Glomerular visceral epithelial cell (primary cell): ENCODE measurements at regions not wholly inside any gene's neighbourhood (a gene's known extent, or its start where the extent isn't known, plus 50 kb on each side); places are given as distances from the start of the nearest gene placed in this dataset.
"Not testable (repeated sequence)": the region's sequence is repeated elsewhere in the genome, so short reads cannot be mapped to it uniquely, and the experiment has no call there.

ENCODE experiments used
- DNase-seq: peaks from one replicate; pipeline ENCODE4 v3.0.0-alpha.2; 2016; ENCODE audit errors: extremely low spot score

DNA sequence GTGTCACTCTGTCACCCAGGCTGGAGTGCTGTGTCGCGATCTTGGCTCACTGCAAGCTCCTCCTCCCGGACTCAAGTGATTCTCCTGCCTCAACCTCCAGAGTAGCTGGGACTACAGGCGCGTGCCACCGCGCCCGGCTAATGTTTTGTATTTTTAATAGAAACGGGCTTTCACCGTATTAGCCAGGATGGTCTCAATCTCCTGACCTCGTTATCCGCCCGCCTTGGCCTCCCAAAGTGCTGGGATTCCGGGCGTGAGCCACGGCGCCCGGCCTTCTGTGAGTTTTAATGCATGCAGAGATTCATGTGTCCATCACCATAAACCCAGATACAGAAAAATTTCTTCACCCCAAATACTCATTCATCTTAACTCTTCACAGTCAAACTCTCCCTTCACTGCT, 1046.7 kb downstream of the CDH9 start:
- DNase-seq: no peak

DNA sequence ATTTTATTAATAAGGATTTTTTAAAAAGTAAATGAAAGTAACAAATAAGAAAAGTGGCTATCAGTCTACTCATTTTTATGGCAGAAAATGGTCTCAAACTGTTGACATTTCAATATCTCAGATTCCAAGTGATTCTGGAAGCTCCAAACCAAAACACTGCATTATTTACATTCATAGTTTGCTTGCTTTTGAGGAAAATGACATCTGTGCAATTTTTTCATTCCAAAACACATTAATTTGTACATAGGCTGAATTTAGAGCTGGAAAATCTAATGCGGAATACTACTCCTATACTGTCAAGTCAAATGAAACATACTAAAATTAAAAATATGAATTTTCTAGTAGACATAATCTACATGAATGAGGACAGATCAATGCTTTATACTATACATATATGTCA, 1047.6 kb downstream of the CDH9 start:
- DNase-seq: no peak

DNA sequence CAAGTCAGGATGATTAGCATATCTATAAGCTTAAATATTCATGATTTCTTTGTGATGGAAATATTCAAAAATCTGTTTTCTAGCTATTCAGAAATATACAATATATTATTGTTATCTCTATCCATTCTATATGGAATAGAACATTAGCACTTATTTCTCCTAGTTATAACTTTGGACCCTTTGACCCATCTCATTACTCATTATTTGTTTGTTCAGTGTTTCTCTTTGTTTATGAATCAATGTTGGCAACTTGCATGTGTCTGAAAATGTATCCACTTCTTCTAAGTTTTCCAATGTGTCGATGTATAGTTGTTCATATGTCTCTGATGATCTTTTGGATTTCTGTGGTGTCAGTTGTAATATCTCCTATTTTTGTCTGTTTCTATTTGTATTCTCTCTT, 1059.3 kb downstream of the CDH9 start:
- no peak for DNase-seq

DNA sequence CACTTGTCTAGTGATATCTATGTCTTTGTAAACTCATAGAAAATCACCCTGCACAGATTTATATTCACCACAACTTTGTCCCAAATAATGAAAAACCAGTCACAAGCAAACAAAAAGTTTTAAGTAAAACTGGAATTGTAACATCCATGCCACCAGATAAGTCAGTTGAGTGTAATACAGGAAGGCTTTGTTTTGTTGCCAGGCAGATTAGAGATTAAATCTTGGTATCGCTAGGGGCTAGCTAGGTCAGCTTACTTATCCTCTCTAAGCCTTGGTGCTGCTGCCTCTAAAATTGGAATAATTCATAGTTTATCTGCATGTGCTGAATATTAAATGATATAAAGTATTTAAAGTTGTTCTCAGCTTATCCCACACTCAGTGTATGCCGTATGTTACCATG, 1062.5 kb downstream of the CDH9 start:
- no peak for DNase-seq

DNA sequence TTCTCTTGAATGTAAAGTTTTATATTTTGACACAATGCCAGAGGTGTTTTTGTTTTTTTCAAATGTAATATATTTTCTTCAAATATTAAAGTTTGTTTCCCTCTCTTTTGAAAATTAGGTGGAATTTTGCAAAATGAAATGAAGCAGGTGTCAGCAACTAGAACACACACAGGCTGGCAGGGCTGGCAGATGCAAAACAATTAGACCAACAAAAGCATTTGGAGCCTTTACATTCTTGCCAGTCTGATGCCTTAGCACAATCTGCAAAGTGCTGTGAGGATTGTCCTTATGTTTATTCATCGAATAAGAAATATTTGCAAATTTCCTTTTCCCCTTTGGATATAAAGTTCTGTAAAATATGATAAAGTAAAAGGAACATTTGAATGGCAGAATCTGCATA, 1063.9 kb downstream of the CDH9 start:
- DNase-seq: no peak

DNA sequence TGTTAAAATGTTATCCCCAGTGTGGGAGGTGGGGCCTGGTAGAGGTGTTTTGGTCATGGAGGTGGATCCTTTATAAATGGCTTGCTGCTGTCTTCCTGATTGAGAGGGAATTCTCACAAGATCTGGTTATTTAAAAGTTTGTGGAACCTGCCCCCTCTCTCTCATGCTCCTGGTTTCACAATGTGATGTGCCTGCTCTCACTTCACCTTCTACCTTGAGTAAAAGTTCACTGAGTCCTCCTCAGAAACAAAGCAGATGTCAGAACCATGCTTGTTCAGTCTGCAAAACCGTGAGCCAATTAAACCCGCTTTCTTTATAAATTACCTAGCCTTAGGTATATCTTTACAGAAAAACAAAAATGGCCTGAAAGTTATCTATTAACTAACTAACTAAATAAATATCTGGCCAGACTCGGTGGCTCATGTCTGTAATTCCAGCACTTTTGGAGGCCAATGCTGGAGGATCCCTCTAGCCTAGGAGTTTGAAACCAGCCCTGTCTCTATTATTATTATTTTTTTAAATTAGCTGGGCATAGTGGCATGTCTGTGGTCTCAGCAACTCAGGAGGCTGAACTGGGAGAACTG, 1067.4 kb downstream of the CDH9 start:
- no peak for DNase-seq

DNA sequence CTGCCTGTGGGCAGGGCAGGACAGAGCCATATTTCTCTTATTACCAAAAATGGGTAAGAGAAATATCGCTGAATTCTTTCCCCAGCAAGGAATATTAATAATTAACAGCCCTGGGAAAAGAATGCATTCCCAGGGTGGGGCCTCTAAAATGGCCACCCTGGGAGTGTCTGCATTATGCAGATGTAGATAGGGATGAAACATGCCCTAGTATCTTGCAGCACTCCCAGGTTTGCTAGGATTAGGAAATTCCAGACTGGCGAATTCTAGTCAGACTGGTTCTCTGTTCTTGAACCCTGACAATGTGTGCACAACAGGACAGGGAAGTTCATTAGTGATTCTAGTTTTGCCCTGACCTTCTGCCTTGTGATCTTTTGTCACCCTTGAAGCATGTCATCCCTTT, 1069.3 kb downstream of the CDH9 start:
- DNase-seq: not testable (repeated sequence)

DNA sequence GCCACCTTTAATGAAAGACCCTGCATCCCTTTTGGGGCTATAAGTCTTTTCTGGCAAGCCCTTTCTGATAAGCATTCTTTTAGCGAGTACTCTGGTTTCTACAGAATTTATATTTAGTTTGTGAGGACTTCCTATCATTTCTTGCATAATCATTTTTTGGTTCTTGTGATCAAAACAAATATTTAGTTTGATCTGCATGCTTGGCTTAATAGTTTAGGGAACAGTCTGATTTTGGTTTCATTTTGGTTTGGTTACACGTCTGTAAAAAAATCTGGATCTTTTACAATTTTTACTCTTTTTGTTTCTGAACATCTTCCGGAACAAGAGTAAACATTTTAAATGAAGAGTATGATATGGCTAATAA, 1074.4 kb downstream of the CDH9 start:
- no peak for DNase-seq

DNA sequence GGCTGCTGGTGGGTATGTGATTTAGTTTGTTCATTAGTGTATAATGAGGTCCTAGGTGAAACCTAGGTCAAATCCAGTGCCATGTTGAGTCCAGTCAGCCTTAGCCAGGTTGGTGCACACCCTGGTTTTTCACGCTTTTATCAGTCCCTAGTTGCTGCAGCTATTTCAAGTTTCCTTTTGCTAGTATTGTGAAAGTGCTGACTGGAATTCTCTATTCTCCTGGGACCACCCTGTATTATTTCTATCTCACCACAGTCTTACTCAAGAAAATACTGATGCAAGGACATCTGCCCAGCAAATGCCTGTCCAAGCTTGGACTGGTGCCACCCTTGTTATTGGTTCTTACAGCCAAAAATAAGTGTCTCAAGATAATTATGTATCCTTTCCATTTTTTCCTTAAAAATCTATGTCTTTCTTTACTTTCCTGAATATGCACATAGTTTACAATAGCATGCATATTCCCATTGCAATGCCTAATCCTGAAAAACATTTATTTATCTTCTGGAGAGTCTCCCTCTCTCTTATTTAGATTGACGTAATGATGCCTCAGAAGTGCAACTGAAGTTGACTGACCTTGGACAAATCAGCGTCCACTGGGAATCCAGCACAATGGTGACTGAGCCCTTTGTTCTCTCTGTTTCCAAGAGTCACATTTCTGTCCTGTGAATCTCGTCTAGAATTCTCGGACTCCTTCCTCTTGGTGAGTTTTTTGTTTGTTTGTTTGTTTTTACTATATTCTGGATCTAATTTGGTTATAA, 1075.0 kb downstream of the CDH9 start:
- DNase-seq: no peak

DNA sequence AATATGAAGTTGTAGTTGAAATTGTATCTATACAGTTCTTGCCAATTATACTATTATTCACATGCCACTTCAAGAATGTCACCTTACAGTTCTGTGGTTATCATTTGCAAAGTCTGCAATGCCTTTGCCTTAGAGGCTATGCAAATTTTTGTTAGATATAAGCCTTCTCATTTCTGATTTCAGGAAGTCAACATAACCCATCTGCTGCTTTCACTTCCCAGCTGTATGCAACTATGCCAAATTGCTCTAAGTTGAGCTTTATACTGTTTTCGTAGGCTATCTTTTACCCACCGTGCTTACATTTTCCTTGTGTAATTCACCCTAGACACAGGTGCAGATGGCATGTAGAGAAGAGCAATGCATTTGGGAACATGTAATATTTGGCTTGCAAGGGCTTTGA, 1083.0 kb downstream of the CDH9 start:
- no peak for DNase-seq

DNA sequence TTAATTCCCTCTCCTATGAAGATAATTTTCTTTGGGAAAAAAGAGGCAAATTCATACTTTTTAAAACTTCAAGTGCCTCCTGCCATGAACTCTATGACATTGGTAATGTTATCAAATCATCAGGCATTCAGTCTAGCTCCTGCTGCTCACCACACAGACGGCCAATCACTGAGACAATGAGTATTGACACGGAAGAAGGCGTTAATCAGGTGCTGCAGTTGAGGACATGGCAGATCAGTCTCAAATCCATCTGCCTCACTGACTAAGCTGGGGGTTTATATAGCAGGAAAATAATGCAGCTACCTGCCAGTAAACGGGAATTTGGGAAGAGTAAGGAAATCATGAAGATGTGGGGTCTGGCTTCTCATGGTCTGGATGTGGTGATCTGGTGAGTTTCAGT, 1087.7 kb downstream of the CDH9 start:
- DNase-seq: no peak

DNA sequence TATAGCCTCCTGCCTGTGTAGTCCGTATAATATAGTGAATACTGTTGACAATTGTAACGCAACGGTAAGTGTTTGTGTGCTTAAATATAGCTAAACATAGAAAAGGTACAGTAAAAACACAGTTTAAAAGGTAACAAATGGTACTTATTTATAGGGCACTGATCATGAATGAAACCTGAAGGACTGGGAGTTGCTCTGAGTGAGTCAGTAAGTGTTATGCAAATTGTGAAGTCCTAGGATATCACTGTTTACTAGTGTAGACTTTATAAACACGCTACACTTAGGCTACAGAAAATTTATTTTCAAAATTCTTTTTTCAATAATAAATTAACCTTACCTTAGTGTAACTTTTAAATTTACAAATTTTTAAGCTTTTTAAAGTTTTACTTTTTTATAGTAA, 1090.1 kb downstream of the CDH9 start:
- no peak for DNase-seq

DNA sequence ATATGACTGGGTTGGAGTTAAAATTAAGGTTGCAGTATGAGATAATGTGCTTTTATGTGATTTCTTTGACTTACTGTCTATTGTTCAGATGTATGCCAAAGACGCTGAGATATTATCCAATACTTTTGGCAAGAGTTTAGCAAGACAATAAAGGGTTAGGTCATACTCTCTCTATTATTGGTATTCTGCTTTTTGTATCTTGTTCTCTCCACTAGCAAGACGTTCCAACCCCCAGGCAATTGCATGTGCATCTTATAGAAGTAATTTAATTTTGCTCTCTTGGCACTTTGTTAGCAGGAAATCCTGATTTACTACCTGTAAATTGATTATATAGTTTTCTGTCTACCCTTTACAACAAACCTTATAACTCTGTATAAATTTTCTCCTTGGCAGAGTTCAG, 1093.6 kb downstream of the CDH9 start:
- DNase-seq: no peak

DNA sequence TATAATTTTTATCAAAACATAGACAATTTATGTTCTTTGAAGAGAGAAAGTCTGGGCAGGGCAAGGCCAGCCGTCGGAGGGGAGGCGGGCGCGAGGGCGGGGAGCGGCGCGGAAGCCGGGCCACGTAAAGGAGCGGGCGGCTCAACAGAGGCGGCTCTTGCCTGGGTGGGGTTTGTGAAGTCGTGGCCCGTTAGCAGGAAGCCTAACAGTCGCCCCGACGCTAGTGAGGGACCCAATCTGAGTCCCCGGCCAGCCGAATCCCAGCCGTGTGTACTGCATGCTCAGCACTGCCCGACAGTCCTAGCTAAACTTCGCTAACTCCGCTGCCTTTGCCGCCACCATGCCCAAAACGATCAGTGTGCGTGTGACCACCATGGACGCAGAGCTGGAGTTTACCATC, 1129.2 kb downstream of the CDH9 start:
- DNase-seq: no peak

DNA sequence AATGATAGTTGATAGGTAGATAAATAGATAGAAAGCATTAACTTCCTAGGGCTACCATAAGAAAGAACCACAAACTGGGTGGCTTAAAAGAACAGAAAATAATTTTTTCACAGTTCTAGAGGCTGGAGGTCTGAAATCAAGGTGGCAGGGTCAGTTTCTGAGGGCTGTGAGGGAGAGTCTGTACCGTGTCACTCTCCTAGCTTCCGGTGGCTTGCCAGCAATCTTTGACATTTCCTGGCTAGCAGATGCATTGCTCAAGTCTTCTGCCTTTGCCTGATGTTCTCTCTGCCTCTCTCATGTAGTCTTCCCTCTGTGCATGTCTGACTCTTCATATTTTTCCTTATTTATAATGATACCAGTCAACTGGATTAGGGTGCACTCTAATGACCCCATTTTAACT, 1132.7 kb downstream of the CDH9 start:
- no peak for DNase-seq

DNA sequence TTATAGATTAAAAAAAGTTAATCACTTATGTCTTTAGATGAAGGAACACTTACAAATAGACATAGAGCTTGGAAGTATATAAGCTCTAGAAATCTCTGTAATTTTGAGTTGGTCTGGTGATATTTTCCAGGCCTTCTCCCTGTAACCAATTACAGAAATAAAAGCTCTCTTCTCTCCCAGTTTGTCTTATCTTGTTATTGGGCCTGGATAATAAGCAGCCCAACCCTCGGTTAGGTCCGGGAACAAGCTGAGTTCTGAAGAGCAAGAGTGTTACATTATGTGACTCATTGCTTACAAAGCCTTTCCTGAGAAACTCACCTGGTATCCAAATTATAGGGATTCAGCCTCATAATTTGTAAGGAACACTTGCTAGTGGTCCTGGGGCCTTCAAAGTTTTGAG, 1146.2 kb downstream of the CDH9 start:
- DNase-seq: no peak

DNA sequence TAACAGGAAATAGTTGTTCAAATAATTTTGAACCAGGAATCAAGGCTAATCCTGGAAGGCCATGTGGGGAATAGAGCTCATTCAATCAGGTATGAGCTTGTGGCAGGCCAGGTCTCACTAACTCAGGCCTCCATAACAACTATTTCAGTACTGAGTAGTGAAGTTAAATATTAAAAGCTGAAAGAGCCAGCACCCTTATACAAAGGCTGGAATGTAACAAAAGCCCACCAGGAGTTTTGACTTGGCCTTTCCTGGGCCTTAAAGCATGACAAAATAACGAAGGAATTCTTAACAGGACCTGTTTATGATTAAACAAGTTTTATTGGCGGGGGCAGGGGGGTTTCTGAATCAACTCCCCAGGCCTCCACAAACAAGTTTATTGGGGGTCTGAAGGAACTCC, 1146.7 kb downstream of the CDH9 start:
- peak; percentile 25 for DNase-seq

DNA sequence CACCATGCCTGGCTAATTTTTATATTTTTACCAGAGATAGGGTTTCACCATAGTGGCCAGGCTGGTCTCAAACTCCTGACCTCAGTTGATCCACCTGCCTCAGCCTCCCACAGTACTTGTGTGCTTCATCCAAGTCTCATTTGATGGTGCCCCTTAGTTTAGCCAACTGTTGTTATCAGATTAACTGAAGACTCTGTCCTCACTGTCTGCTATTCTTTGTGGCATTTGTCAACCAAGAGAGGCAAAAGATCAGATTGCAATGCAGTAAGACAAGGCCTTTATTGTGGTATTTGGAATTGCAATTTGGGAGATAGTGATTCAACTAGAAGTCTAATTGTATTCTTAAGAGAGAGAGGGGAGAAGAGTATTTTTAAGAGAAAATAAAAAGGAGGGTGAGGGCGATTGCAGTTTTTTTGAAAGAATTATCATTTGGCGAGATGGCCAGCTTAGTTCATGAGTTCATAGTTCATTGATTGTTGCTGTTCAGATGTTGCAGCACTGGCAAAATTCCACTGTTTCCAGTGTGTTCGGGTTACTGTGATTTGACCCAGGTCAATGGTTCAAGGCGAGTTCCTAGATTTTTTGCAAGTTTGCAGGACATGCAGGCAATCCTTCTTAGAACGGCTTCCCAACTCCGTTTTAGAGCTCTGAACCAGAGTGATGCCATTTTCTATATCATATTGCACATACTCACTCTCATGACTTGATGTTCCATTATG, 1156.9 kb downstream of the CDH9 start:
- DNase-seq: no peak

DNA sequence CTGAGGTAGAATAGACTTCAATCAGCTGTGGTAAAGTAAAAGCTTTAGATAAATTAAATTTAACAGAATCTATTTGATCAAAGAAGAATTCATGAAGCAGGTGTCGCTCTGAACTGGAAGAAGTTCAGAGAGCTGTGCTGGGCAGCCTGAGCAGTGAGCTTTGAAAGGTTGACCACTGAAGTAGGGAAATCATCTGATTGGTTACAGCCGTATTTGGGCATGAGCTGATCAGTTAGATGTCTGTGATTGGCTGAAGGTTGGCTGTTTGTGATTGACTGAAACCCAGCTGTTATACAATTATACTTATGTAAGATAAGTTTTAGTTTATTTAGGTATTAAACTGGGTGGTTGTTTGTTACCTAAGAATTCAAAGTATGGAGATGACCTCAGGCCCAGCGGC, 1174.6 kb downstream of the CDH9 start:
- no peak for DNase-seq

DNA sequence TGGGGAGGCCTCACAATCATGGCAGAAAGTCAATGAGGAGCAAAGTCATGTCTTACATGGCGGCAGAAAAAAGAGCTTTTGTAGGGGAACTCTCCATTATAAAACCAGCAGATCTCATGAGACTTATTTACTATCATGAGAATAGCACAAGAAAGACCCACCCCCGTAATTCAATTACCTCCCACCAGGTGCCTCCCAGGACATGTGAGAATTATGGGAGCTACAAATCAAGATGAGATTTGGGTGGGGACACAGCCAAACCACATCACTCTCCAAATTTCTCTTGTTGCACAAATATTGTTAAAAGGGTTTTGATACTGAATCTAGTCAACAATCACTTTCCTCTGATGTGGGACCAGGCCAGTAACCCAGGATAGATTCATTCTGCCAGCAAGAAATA, 1176.1 kb downstream of the CDH9 start:
- no peak for DNase-seq

DNA sequence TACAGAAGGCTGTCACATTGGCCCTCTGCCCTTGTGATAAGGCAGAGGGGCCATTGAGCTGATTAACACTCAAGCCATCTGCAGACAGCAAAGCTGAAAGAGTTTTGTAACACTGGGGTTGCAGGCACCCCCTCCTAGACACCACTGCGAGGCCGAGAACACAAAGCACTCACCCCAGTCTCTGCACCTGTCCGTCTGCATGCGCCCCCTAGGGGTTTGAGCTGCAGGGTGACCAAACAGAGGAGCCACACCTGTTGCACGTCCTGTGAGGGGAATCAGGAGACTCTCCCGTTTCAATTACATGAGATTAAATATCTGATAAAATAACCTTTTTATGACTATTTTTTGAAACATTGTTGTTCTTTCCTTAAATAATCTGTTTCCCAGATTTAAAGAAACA, 1180.4 kb downstream of the CDH9 start:
- no peak for DNase-seq

DNA sequence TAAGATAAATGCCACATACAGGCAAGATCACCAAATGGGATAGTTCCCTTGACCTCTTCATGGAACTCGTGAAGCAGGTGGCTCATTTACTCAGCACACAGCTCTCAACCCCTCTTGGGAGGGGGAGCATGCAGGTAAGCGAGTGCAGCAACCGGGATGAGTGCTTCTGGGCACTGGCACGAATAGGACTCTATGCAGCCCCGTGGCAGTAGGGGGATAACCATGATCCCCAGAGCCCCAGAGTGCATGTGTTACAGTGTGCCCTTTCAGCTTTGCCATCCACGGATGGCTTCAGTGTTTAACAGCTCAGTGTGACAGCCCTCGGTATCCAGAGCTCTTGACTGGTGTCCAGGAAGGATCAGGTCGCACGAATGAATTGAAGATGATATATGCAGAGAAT, 1187.1 kb downstream of the CDH9 start:
- DNase-seq: no peak

DNA sequence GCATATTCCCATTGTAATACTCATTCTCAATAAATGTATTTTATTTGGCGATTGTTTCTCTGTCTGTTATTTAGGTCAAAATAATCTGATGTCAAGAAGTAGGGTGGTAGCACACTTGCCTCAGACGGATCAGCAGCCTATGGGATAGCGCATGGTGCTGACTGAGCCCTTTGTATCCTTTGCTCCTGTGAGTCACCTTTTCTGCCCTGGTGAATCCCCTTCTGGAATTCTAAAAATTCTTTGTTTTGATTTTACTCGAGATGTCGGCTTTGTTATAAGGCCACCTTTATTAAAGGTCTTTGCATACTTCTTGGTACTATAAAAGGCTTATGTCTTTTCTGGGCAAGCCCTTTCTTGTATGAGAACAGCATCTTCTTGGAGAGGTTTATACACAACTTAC, 1187.8 kb downstream of the CDH9 start:
- DNase-seq: peak; percentile 9
